ENCODE measurements at regions not wholly inside any gene's neighbourhood (a gene's known extent, or its start where the extent isn't known, plus 50 kb on each side); places are given as distances from the start of the nearest gene placed in this dataset.

DNA sequence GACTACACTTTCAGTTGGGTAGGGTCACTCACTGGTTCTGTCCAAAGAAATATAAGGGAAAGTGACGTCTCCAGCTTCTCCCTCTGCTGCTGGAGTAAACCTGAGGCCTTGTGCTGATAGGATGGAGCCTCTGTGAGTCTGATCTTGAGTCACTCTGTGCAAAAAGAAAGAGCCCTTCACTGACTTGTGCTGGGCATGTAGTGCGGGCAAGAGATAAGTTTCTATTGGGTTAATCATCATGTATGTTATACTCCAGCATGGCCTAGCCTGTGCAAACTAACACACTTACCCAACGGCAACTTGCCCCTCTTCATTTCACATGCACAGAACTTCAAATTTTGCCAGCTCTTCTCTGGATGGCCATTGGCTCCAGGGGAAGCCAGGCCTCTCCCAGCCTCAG lies 118.5 kb upstream of the LMO4 start (continued):
- TF ChIP-seq RXRA (IDR thresholded peaks at IDR 0.05; ENCODE audit: insufficient read depth, low read depth, low read length) = no peak
- no peak for TF ChIP-seq KDM1A (IDR thresholded peaks at IDR 0.05; ENCODE audit: borderline replicate concordance, low read length)
- TF ChIP-seq BRCA1 (IDR thresholded peaks at IDR 0.05; ENCODE audit: low read depth, low read length) = no peak
